ENCODE measurements at regions not wholly inside any gene's neighbourhood (a gene's known extent, or its start where the extent isn't known, plus 50 kb on each side); places are given as distances from the start of the nearest gene placed in this dataset.
"Not testable (repeated sequence)": the region's sequence is repeated elsewhere in the genome, so short reads cannot be mapped to it uniquely, and the experiment has no call there.

- H3K9me3 Mint-ChIP-seq (ENCODE audit: unreplicated experiment): peaks cover 15% of the 10 kb centered on the region
- peaks cover 8% of the 10 kb centered on the region for H3K4me1 Mint-ChIP-seq (ENCODE audit: unreplicated experiment)
- no peak overlapping the region for H3K27ac Mint-ChIP-seq (ENCODE audit: unreplicated experiment)
- H3K36me3 Mint-ChIP-seq (ENCODE audit: unreplicated experiment): no peaks in the 10 kb centered on the region
- H3K4me3 Mint-ChIP-seq (ENCODE audit: unreplicated experiment): no peak overlapping the region
- H3K27me3 Mint-ChIP-seq (ENCODE audit: unreplicated experiment): no peaks in the 10 kb centered on the region
- TF ChIP-seq, protein P1, sequence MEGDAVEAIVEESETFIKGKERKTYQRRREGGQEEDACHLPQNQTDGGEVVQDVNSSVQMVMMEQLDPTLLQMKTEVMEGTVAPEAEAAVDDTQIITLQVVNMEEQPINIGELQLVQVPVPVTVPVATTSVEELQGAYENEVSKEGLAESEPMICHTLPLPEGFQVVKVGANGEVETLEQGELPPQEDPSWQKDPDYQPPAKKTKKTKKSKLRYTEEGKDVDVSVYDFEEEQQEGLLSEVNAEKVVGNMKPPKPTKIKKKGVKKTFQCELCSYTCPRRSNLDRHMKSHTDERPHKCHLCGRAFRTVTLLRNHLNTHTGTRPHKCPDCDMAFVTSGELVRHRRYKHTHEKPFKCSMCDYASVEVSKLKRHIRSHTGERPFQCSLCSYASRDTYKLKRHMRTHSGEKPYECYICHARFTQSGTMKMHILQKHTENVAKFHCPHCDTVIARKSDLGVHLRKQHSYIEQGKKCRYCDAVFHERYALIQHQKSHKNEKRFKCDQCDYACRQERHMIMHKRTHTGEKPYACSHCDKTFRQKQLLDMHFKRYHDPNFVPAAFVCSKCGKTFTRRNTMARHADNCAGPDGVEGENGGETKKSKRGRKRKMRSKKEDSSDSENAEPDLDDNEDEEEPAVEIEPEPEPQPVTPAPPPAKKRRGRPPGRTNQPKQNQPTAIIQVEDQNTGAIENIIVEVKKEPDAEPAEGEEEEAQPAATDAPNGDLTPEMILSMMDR (IDR thresholded peaks at IDR 0.05): no peak
- no peak for DNase-seq (ENCODE audit: extremely low spot score, unreplicated experiment)
These were observed 182.1 kb downstream of the ETAA1 start for GRCh38 chr2:67579216-67579615.

DNA sequence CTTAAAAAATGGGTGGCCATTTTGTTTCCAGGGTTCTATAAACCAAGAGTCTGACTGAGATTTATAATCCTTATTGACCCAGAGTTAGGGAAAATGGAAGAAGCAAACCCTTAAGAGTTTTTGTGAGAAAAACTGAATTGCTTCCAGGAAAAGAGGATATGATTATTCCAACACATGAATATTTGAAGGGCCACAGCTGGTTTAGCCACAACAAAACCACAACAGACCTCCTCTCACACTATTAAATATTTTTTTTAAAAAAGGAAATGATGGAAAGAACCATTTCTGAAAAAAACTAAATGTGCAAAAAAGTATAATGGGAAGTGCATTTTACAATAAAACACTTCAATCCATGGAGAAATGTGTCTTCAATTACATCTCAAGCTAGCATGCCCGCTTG is 182.7 kb downstream of the ETAA1 start:
- Mint-ChIP-seq H3K9me3 (ENCODE audit: unreplicated experiment) (peaks cover 21% of the 10 kb centered on the region), H3K27ac (ENCODE audit: unreplicated experiment) (no peak overlapping the region), H3K27me3 (ENCODE audit: unreplicated experiment) (no peaks in the 10 kb centered on the region), H3K4me1 (ENCODE audit: unreplicated experiment) (peaks cover 4% of the 10 kb centered on the region), H3K4me3 (ENCODE audit: unreplicated experiment) (no peak overlapping the region), H3K36me3 (ENCODE audit: unreplicated experiment) (no peaks in the 10 kb centered on the region)
- TF ChIP-seq, protein P1 (IDR thresholded peaks at IDR 0.05): no peak
- no peak for DNase-seq (ENCODE audit: extremely low spot score, unreplicated experiment)

DNA sequence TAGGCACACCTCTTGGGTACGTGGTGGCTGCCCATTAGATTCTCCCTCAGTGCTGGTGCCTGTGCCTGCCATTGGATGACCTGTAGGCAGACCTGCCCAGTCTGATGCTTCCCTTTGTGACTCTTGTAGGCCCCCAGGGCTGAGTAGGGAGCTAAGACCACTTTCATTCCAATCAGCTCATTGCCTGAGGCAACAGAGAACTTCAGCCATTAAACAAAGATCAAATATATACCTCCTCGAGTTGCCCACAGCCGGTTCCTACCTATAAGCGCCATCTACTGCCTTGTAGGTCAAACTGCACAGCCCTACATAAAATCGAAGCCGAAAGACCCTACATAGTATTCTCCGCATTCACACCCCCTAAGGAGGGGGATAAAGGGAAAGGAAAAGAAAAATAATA is 184.6 kb downstream of the ETAA1 start:
- Mint-ChIP-seq H3K27ac (ENCODE audit: unreplicated experiment) (no peak overlapping the region), H3K36me3 (ENCODE audit: unreplicated experiment) (peaks cover 3% of the 10 kb centered on the region), H3K9me3 (ENCODE audit: unreplicated experiment) (peaks cover 33% of the 10 kb centered on the region)

GRCh38 chr2:67583185-67583584 is 186.1 kb downstream of the ETAA1 start:
- peaks cover 7% of the 10 kb centered on the region for H3K27me3 Mint-ChIP-seq (ENCODE audit: unreplicated experiment)
- H3K36me3 Mint-ChIP-seq (ENCODE audit: unreplicated experiment): peaks cover 3% of the 10 kb centered on the region
- no peak overlapping the region for H3K27ac Mint-ChIP-seq (ENCODE audit: unreplicated experiment)
- H3K9me3 Mint-ChIP-seq (ENCODE audit: unreplicated experiment): peaks cover 33% of the 10 kb centered on the region
- peaks cover 4% of the 10 kb centered on the region for H3K4me1 Mint-ChIP-seq (ENCODE audit: unreplicated experiment)
- TF ChIP-seq, protein P1 (IDR thresholded peaks at IDR 0.05): no peak
- H3K4me3 Mint-ChIP-seq (ENCODE audit: unreplicated experiment): no peak overlapping the region
- no peak for DNase-seq (ENCODE audit: extremely low spot score, unreplicated experiment)

More for the DNA sequence above, 184.6 kb downstream of the ETAA1 start:
- DNase-seq (ENCODE audit: extremely low spot score, unreplicated experiment): no peak
- no peak overlapping the region for H3K4me3 Mint-ChIP-seq (ENCODE audit: unreplicated experiment)
- H3K4me1 Mint-ChIP-seq (ENCODE audit: unreplicated experiment): peaks cover 4% of the 10 kb centered on the region
- TF ChIP-seq, protein P1 (IDR thresholded peaks at IDR 0.05): peak; percentile 6
- no peaks in the 10 kb centered on the region for H3K27me3 Mint-ChIP-seq (ENCODE audit: unreplicated experiment)

DNA sequence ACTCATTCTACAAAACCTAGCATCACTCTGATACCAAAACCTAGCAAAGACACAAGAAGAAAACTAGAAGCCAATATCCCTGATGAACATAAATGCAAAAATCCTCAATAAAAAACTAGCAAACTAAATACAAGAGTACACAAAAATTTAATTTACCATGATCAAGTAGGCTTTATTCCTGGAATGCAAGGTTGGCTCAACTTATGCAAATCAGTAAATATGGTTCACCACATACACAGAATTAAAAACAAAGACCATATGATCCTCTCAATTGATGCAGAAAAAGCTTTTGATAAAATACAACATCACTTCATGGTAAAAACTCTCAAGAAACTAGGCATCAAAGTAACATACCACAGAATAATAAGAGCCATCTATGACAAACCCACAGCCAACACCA is 188.3 kb downstream of the ETAA1 start:
- Mint-ChIP-seq H3K4me3 (ENCODE audit: unreplicated experiment) (no peak overlapping the region), H3K36me3 (ENCODE audit: unreplicated experiment) (peaks cover 3% of the 10 kb centered on the region), H3K27me3 (ENCODE audit: unreplicated experiment) (peaks cover 7% of the 10 kb centered on the region), H3K9me3 (ENCODE audit: unreplicated experiment) (peaks cover 33% of the 10 kb centered on the region), H3K4me1 (ENCODE audit: unreplicated experiment) (no peaks in the 10 kb centered on the region), H3K27ac (ENCODE audit: unreplicated experiment) (no peak overlapping the region)
- DNase-seq (ENCODE audit: extremely low spot score, unreplicated experiment): no peak
- TF ChIP-seq, protein P1 (IDR thresholded peaks at IDR 0.05): no peak

DNA sequence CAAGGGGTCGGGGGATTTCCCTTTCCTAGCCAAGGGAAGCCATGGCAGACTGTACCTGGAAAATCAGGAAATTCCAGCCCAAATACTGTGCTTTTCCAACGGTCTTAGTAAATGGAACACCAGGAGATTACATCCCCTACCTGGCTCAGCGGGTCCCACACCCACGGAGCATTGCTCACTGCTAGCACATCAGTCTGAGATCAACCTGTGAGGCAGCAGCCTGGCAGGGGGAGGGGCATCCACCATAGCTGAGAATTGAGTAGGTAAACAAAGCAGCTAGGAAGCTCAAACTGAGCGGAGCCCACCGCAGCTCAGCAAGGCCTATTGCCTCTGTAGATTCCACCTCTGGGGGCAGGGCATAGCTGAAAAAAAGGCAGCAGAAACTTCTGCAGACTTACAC is 192.0 kb downstream of the ETAA1 start:
- not testable (repeated sequence) for H3K27me3 Mint-ChIP-seq (ENCODE audit: unreplicated experiment); H3K4me3 Mint-ChIP-seq (ENCODE audit: unreplicated experiment); H3K27ac Mint-ChIP-seq (ENCODE audit: unreplicated experiment); DNase-seq (ENCODE audit: extremely low spot score, unreplicated experiment); H3K4me1 Mint-ChIP-seq (ENCODE audit: unreplicated experiment); H3K36me3 Mint-ChIP-seq (ENCODE audit: unreplicated experiment)
- peaks cover 42% of the 10 kb centered on the region for H3K9me3 Mint-ChIP-seq (ENCODE audit: unreplicated experiment)

DNA sequence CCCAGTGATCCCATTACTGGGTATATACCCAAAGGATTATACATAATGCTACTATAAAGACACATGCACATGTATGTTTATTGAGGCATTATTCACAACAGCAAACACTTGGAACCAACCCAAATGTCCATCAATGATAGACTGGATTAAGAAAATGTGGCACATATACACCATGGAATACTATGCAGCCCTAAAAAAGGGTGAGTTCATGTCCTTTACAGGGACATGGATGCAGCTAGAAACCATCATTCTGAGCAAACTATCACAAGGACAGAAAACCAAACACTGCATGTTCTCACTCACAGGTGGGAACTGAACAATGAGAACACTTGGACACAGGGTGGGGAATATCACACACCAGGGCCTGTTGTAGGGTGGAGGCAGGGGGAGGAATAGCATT is 197.4 kb downstream of the ETAA1 start:
- not testable (repeated sequence) for H3K4me1 Mint-ChIP-seq (ENCODE audit: unreplicated experiment); H3K27ac Mint-ChIP-seq (ENCODE audit: unreplicated experiment); H3K27me3 Mint-ChIP-seq (ENCODE audit: unreplicated experiment); H3K36me3 Mint-ChIP-seq (ENCODE audit: unreplicated experiment); H3K4me3 Mint-ChIP-seq (ENCODE audit: unreplicated experiment); DNase-seq (ENCODE audit: extremely low spot score, unreplicated experiment)
- H3K9me3 Mint-ChIP-seq (ENCODE audit: unreplicated experiment): peaks cover 45% of the 10 kb centered on the region

Measured in osteocyte (in vitro differentiated cells).